Kidney epithelial cell (primary cell): ENCODE measurements at regions not wholly inside any gene's neighbourhood (a gene's known extent, or its start where the extent isn't known, plus 50 kb on each side); places are given as distances from the start of the nearest gene placed in this dataset.

Experiments
- DNase-seq: peaks from one replicate; pipeline ENCODE4 v3.0.0-alpha.2; 2010; ENCODE audit warnings: low read depth
- H3K27me3 ChIP-seq: 2 replicates; pipeline ENCODE4 v1.6.0; 2011; ENCODE audit warnings: low read length; ENCODE audit not compliant: control insufficient read depth, insufficient read depth
- H3K36me3 ChIP-seq: 2 replicates; pipeline ENCODE4 v1.5.1; 2011; ENCODE audit warnings: low read length; ENCODE audit not compliant: control insufficient read depth, insufficient read depth
- H3K4me3 ChIP-seq: 2 replicates; pipeline ENCODE4 v1.5.1; 2011; ENCODE audit warnings: low read depth, mild to moderate bottlenecking, control low read depth, low read length
- CTCF ChIP-seq: IDR thresholded peaks from 2 replicates; pipeline ENCODE4 v1.5.1; 2011; ENCODE audit warnings: mild to moderate bottlenecking, moderate library complexity, low read length, control low read depth, inconsistent platforms; ENCODE audit not compliant: insufficient read depth, poor library complexity, severe bottlenecking

- Histone ChIP-seq H3K4me3 (no peak overlapping the region), H3K27me3 (no peaks in the 10 kb centered on the region)
- DNase-seq, result no peak
These were observed 60.3 kb upstream of the PAPOLG start for GRCh38 chr2:60695793-60696192.

DNA sequence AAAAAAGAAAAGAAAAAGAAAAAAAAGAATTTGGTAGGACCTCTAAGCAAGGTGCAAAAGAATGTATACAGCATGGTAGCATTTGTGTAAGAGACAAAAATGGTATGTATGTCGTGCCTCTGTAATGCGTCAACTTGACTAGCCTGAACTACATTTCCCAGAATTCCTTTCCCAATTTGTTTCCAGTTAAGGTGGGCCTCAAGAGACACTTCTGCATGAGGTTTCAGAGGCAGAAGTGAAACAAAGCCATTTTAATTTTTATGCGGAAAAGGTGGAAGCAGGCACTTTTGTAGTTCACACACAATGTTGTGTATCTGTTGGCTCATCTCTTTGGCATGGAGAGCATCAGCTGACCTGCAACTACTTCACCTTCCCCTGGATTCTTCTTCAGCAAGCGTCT, 56.5 kb upstream of the PAPOLG start:
- TF ChIP-seq CTCF, result no peak
- H3K4me3 ChIP-seq, result no peak overlapping the region
- no peaks in the 10 kb centered on the region for H3K36me3 ChIP-seq
- DNase-seq, result no peak
- H3K27me3 ChIP-seq, result no peaks in the 10 kb centered on the region

More at GRCh38 chr2:60695793-60696192, 60.3 kb upstream of the PAPOLG start:
- H3K36me3 ChIP-seq, result no peaks in the 10 kb centered on the region
- TF ChIP-seq CTCF, result no peak

GRCh38 chr2:60706021-60706420, 50.0 kb upstream of the PAPOLG start:
- DNase-seq, result no peak
- H3K4me3 ChIP-seq, result no peak overlapping the region
- H3K36me3 ChIP-seq, result no peaks in the 10 kb centered on the region
- H3K27me3 ChIP-seq, result no peaks in the 10 kb centered on the region
- TF ChIP-seq CTCF, result no peak
